Dedifferentiated amniotic fluid mesenchymal stem cell (primary cell): ENCODE measurements at regions not wholly inside any gene's neighbourhood (a gene's known extent, or its start where the extent isn't known, plus 50 kb on each side); places are given as distances from the start of the nearest gene placed in this dataset.

ENCODE experiments used
- DNase-seq: peaks from one replicate; pipeline ENCODE4 v3.0.0-alpha.2; 2016; ENCODE audit errors: extremely low spot score

DNA sequence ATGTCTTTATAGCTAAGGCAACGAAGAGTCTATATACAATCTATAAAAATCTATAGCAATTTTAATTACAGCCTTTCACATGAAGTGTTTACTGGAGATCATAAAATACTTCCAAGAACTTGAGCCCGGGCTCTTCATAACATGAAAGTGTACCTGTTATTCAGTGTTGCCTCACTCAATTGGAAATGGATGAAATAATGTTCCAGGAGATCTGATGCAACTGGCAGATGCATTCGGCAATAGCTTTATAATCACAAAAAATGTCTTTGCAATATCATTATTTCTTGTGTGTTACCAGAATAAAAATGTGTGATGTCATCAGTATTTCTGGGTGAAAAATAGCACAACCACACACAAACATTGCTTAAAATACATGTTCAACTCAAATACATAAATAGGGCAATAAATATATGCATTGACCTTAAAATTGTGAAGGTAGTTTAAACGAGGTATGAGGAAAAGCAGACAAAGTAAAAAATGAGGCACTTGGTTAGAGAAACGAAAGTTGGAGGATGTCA lies 1266.8 kb upstream of the PCDH7 start:
- DNase-seq = peak; percentile 19

DNA sequence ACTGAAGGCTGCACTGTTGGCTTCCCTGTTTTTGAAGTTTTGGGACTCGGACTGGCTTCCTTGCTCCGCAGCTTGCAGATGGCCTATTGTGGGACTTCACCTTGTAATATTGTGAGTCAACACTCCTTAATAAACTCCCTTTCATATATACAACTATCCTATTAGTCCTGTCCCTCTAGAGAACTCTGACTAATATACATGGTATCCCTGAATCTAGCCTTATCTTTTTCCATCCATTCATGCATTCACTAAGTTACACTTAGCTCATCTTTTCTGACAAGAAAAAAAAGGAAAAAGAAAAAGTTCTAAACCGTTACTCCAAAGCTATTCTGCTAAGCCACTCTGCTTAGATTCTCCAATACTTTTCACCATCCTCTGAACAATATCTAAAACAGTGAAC lies 1260.2 kb upstream of the PCDH7 start:
- DNase-seq = no peak

- no peak for DNase-seq
These were observed 1253.0 kb upstream of the PCDH7 start for GRCh38 chr4:29467044-29467717.
